H1 (cell line): ENCODE measurements at regions not wholly inside any gene's neighbourhood (a gene's known extent, or its start where the extent isn't known, plus 50 kb on each side); places are given as distances from the start of the nearest gene placed in this dataset.

Source experiments
- CTCF ChIA-PET: fragments of 300-600 bp; sonication (Branson Sonifier 250); formaldehyde crosslinking; loops from one replicate; lab custom pipeline; 2021; ENCODE audit not compliant: partially characterized antibody; lab: Charles Lee
- POLR2A ChIA-PET: fragments of 300-600 bp; sonication (Branson Sonifier 250); formaldehyde crosslinking; loops from one replicate; lab custom pipeline; 2021; ENCODE audit warnings: inconsistent platforms; ENCODE audit not compliant: partially characterized antibody; lab: Charles Lee
- DNase-seq, 2 experiments: peaks; one replicate each; pipeline versions ENCODE4 v3.0.0 to v3.0.0-alpha.2; 2010 to 2022; ENCODE audit warnings: low spot score in 2 of 2, low read depth in 1 of 2, mixed read lengths in 1 of 2
- FAIRE-seq: peaks from 2 replicates; lab custom pipeline; 2011; peaks lifted over from hg19 to GRCh38; lab: Jason Lieb, UNC
- H2AFZ ChIP-seq: 2 replicates; pipeline ENCODE4 v1.8.1; 2012; ENCODE audit warnings: low read length, inconsistent platforms
- H2AK5ac ChIP-seq: 2 replicates; pipeline ENCODE4 v1.6.1; 2013; ENCODE audit warnings: low read depth, low read length
- H2BK120ac ChIP-seq: replicated peaks from 2 replicates; pipeline ENCODE3; 2013; ENCODE audit warnings: low read depth, low read length, inconsistent platforms
- H2BK12ac ChIP-seq: 2 replicates; pipeline ENCODE4 v1.6.1; 2013; ENCODE audit warnings: low read depth, low read length
- H2BK15ac ChIP-seq: 2 replicates; pipeline ENCODE4 v1.6.1; 2013; ENCODE audit warnings: low read length
- H2BK20ac ChIP-seq: 2 replicates; pipeline ENCODE4 v1.6.1; 2013; ENCODE audit warnings: low read length
- H2BK5ac ChIP-seq: 2 replicates; pipeline ENCODE4 v1.6.1; 2013; ENCODE audit warnings: low read depth, low read length
- H3K14ac ChIP-seq: 2 replicates; pipeline ENCODE4 v1.6.1; 2013; ENCODE audit warnings: inconsistent platforms; ENCODE audit not compliant: insufficient read length
- H3K18ac ChIP-seq: 2 replicates; pipeline ENCODE4 v1.6.1; 2013; ENCODE audit warnings: low read length; ENCODE audit errors: extremely low read depth
- H3K23ac ChIP-seq: 2 replicates; pipeline ENCODE4 v1.6.1; 2013; ENCODE audit warnings: inconsistent platforms; ENCODE audit not compliant: insufficient read length
- H3K23me2 ChIP-seq: 2 replicates; pipeline ENCODE4 v1.6.1; 2013; ENCODE audit warnings: low read depth, low read length
- H3K27ac ChIP-seq: 2 replicates; pipeline ENCODE4 v1.6.1; 2011; ENCODE audit warnings: low read depth, low read length, inconsistent platforms
- H3K27me3 ChIP-seq, 4 experiments: replicated peaks in 1 of 4; 1 replicate in 1 of 4; 2 replicates in 3 of 4; pipeline versions ENCODE4 v1.6.1 to v1.8.1; 2011 to 2013; ENCODE audit warnings: low read length in 3 of 4, mild to moderate bottlenecking in 3 of 4, inconsistent platforms in 2 of 4, mixed read lengths in 2 of 4, moderate library complexity in 1 of 4; ENCODE audit not compliant: control insufficient read depth in 3 of 4, insufficient read depth in 3 of 4; ENCODE audit errors: extremely low read depth in 1 of 4
- H3K36me3 ChIP-seq, 4 experiments: 2 replicates each; pipeline versions ENCODE4 v1.6.1 to v1.8.1; 2011 to 2013; ENCODE audit warnings: mild to moderate bottlenecking in 4 of 4, low read length in 3 of 4, moderate library complexity in 2 of 4, control low read depth in 1 of 4, inconsistent platforms in 1 of 4; ENCODE audit not compliant: insufficient read depth in 4 of 4, control insufficient read depth in 2 of 4
- H3K4ac ChIP-seq: replicated peaks from 2 replicates; pipeline ENCODE3; 2013; ENCODE audit warnings: low read length, low read depth, mixed read lengths, inconsistent platforms; ENCODE audit not compliant: insufficient read length
- H3K4me1 ChIP-seq, 4 experiments: replicated peaks in 1 of 4; 1 replicate in 1 of 4; 2 replicates in 3 of 4; pipeline versions ENCODE4 v1.6.1 to v1.8.1; 2011 to 2013; ENCODE audit warnings: low read length in 3 of 4, inconsistent platforms in 2 of 4, mixed read lengths in 1 of 4; ENCODE audit not compliant: insufficient read depth in 4 of 4, control insufficient read depth in 3 of 4
- H3K4me2 ChIP-seq, 2 experiments: 2 replicates each; pipeline versions ENCODE4 v1.6.1 to v1.8.1; 2011 to 2013; ENCODE audit warnings: low read depth in 2 of 2, low read length in 2 of 2, control low read depth in 1 of 2, inconsistent platforms in 1 of 2, mild to moderate bottlenecking in 1 of 2; ENCODE audit not compliant: insufficient read depth in 1 of 2
- H3K4me3 ChIP-seq, 4 experiments: fragments of 200-600, 300-600 bp in 1 of 4; sonication (generic), shearing (Covaris generic), sonication (Bioruptor Twin) in 1 of 4; 2 replicates each; pipeline versions ENCODE4 v1.5.1 to v1.8.1; 2011 to 2016; ENCODE audit warnings: low read length in 4 of 4, low read depth in 3 of 4, control low read depth in 2 of 4, inconsistent platforms in 2 of 4, mild to moderate bottlenecking in 2 of 4, mixed read lengths in 1 of 4, moderate library complexity in 1 of 4; ENCODE audit not compliant: insufficient read depth in 2 of 4; ENCODE audit errors: extremely low read depth in 1 of 4
- H3K56ac ChIP-seq: replicated peaks from 2 replicates; pipeline ENCODE3; 2013; ENCODE audit warnings: low read depth, mild to moderate bottlenecking, mixed read lengths, low read length, inconsistent platforms; ENCODE audit not compliant: insufficient read length
- H3K79me1 ChIP-seq: 2 replicates; pipeline ENCODE4 v1.6.1; 2013; ENCODE audit warnings: low read depth, low read length, control low read depth
- H3K79me2 ChIP-seq, 2 experiments: 2 replicates each; pipeline versions ENCODE4 v1.6.1 to v1.8.1; 2012 to 2013; ENCODE audit warnings: low read length in 2 of 2, mild to moderate bottlenecking in 2 of 2, inconsistent platforms in 1 of 2; ENCODE audit not compliant: insufficient read depth in 2 of 2, control insufficient read depth in 1 of 2
- H3K9ac ChIP-seq, 4 experiments: replicated peaks in 1 of 4; 1 replicate in 1 of 4; 2 replicates in 3 of 4; pipeline versions ENCODE4 v1.6.1 to v1.8.1; 2011 to 2013; ENCODE audit warnings: low read depth in 3 of 4, low read length in 3 of 4, control low read depth in 2 of 4, mild to moderate bottlenecking in 2 of 4, moderate library complexity in 2 of 4, inconsistent platforms in 1 of 4; ENCODE audit errors: extremely low read depth in 1 of 4
- H3K9me3 ChIP-seq, 2 experiments: 2 replicates each; pipeline versions ENCODE4 v1.6.1 to v1.8.1; 2012 to 2013; ENCODE audit warnings: mild to moderate bottlenecking in 2 of 2, moderate library complexity in 2 of 2, control low read depth in 1 of 2, inconsistent platforms in 1 of 2, low read depth in 1 of 2, low read length in 1 of 2, mixed read lengths in 1 of 2; ENCODE audit not compliant: insufficient read depth in 2 of 2
- H4K20me1 ChIP-seq, 2 experiments: replicated peaks in 1 of 2; 2 replicates each; pipeline versions ENCODE3 to v1.8.1; 2011 to 2013; ENCODE audit warnings: inconsistent platforms in 2 of 2, low read length in 2 of 2, mild to moderate bottlenecking in 1 of 2; ENCODE audit not compliant: insufficient read depth in 2 of 2, control insufficient read depth in 1 of 2
- H4K5ac ChIP-seq: 2 replicates; pipeline ENCODE4 v1.6.1; 2013; ENCODE audit warnings: low read length, low read depth, mixed read lengths, inconsistent platforms; ENCODE audit not compliant: insufficient read length
- H4K8ac ChIP-seq: 2 replicates; pipeline ENCODE4 v1.8.0; 2013; ENCODE audit warnings: mild to moderate bottlenecking, moderate library complexity, low read length, inconsistent platforms; ENCODE audit not compliant: insufficient read depth; ENCODE audit errors: extremely low read depth
- H4K91ac ChIP-seq: replicated peaks from 2 replicates; pipeline ENCODE3; 2013; ENCODE audit warnings: low read length, mixed read lengths, inconsistent platforms; ENCODE audit not compliant: insufficient read length
- BACH1 ChIP-seq: IDR thresholded peaks from 2 replicates; pipeline ENCODE4 v1.6.1; 2012; ENCODE audit warnings: low read length, improper control_type of control experiment
- CHD2 ChIP-seq: IDR thresholded peaks from 2 replicates; pipeline ENCODE4 v1.6.1; 2012; ENCODE audit warnings: low read length, improper control_type of control experiment
- CTCF ChIP-seq, 3 experiments: IDR thresholded peaks; 1 replicate in 2 of 3; 2 replicates in 1 of 3; pipeline versions ENCODE4 v1.5.1 to v1.6.1; 2011; ENCODE audit warnings: low read length in 3 of 3, mild to moderate bottlenecking in 3 of 3, inconsistent platforms in 2 of 3, low read depth in 1 of 3, moderate library complexity in 1 of 3; ENCODE audit not compliant: insufficient read depth in 1 of 3; ENCODE audit errors: control extremely low read depth in 1 of 3
- EP300 ChIP-seq, 2 experiments: IDR thresholded peaks; 1 replicate in 1 of 2; 2 replicates in 1 of 2; pipeline ENCODE4 v1.6.1; 2011 to 2012; ENCODE audit warnings: low read depth in 2 of 2, low read length in 2 of 2, mild to moderate bottlenecking in 2 of 2, borderline replicate concordance in 1 of 2, inconsistent platforms in 1 of 2, moderate library complexity in 1 of 2
- POLR2A ChIP-seq, 2 experiments: IDR thresholded peaks; 1 replicate in 1 of 2; 2 replicates in 1 of 2; pipeline ENCODE4 v1.6.1; 2011; ENCODE audit warnings: low read depth in 2 of 2, low read length in 2 of 2, mild to moderate bottlenecking in 2 of 2; ENCODE audit errors: control extremely low read depth in 1 of 2
- RAD21 ChIP-seq, 2 experiments: IDR thresholded peaks in 1 of 2; conservative IDR thresholded peaks in 1 of 2; 2 replicates each; pipeline ENCODE4 v1.6.1; 2011; ENCODE audit warnings: low read depth in 2 of 2, low read length in 2 of 2, improper control_type of control experiment in 1 of 2, inconsistent platforms in 1 of 2, mild to moderate bottlenecking in 1 of 2, moderate library complexity in 1 of 2
- TEAD4 ChIP-seq: IDR thresholded peaks from 2 replicates; pipeline ENCODE4 v1.6.1; 2012; ENCODE audit warnings: low read depth, low read length, inconsistent platforms, mixed read lengths
- WGBS, 2 experiments: shearing (Covaris generic) in 1 of 2; methylation state at CpG; one replicate each; pipeline versions ENCODE4 v1.1.6 to v1.1.7; 2013 to 2015; ENCODE audit warnings: low lambda C conversion rate in 2 of 2, mixed read lengths in 2 of 2, inconsistent platforms in 1 of 2, low coverage in 1 of 2, missing lambda C conversion rate in 1 of 2; ENCODE audit not compliant: insufficient replicate concordance in 2 of 2, insufficient coverage in 1 of 2, insufficient read length in 1 of 2; ENCODE audit errors: extremely low coverage in 1 of 2, missing lambda C conversion rate in 1 of 2; 5-methylcytosine and 5-hydroxymethylcytosine counted together
- TF ChIP-seq, protein P1 (sequence below): IDR thresholded peaks from 2 replicates; pipeline ENCODE4 v1.6.1; 2012; ENCODE audit warnings: inconsistent platforms

- DNase-seq = peak in 1 of 2 experiments; percentile 92
- Histone ChIP-seq H2BK120ac (no peak overlapping the region), H3K14ac (no peak overlapping the region), H3K36me3 (no peaks in the 10 kb centered on the region), H2BK20ac (no peak overlapping the region), H3K56ac (no peak overlapping the region), H3K4me3 (no peak overlapping the region), H4K91ac (peak overlapping the region; percentile 61), H3K4me1 (peaks cover 1 to 8% (median 4%) of the 10 kb centered on the region in 4 experiments), H3K27me3 (peaks cover 0 to 2% (median 0%) of the 10 kb centered on the region in 4 experiments; a peak in 2 of 7 replicates), H3K79me2 (no peaks in the 10 kb centered on the region), H3K27ac (no peak overlapping the region), H3K23ac (no peak overlapping the region), H2AK5ac (no peak overlapping the region), H4K20me1 (no peaks in the 10 kb centered on the region), H3K18ac (0 out of 2 replicates have a peak overlapping the region, but pooled peaks have one; percentile 15), H4K8ac (no peak overlapping the region; the same call in 1 of the 2 replicates), H2BK12ac (no peak overlapping the region), H2BK15ac (no peak overlapping the region), H2BK5ac (no peak overlapping the region), H3K9me3 (no peaks in the 10 kb centered on the region), H4K5ac (peak overlapping the region; percentile 10), H3K23me2 (no peaks in the 10 kb centered on the region), H2AFZ (no peak overlapping the region), H3K9ac (no peak overlapping the region), H3K79me1 (no peaks in the 10 kb centered on the region), H3K4me2 (peak overlapping the region in 1 of 2 experiments; percentile 8; a peak in 1 of 4 replicates), H3K4ac (no peak overlapping the region)
- POLR2A ChIA-PET = interaction anchor here (1.6 kb wide), 1 partner anchor 27 kb away, joined by 4 read pairs; no protein-coding TSS in a partner anchor
- peak; percentile 24 for FAIRE-seq
- CTCF ChIA-PET = interaction anchor here (0.6 to 3.9 kb wide), 43 partner anchors 9 to 870 kb away, joined by 3 to 24 read pairs (median 4); no protein-coding TSS in a partner anchor
- WGBS, 2 experiments = 60% methylated on average over 28 of the region's 29 CpGs; no CpG with 5 or more reads in 1 of the 2 experiments
- TF ChIP-seq BACH1 (no peak), POLR2A (IDR thresholded peaks at IDR 0.05; ENCODE audit: control extremely low read depth in 1 of 2, low read depth in 2 of 2, low read length in 2 of 2) (no peak), EP300 (IDR thresholded peaks at IDR 0.05; ENCODE audit: borderline replicate concordance in 1 of 2, low read depth in 2 of 2, low read length in 2 of 2) (no peak), CHD2 (no peak), RAD21 (IDR thresholded peaks at IDR 0.05 in 1 of 2, conservative IDR thresholded peaks at IDR 0.05 in 1 of 2; ENCODE audit: low read depth in 2 of 2, low read length in 2 of 2) (peak; percentile 59 to 63), CTCF (IDR thresholded peaks at IDR 0.05; ENCODE audit: control extremely low read depth in 1 of 3, insufficient read depth in 1 of 3, low read depth in 1 of 3, low read length in 3 of 3) (peak; percentile 64 to 88 (median 84)), TEAD4 (0 out of 2 replicates have a peak, but pooled peaks have one; percentile 19)
- TF ChIP-seq, protein P1, sequence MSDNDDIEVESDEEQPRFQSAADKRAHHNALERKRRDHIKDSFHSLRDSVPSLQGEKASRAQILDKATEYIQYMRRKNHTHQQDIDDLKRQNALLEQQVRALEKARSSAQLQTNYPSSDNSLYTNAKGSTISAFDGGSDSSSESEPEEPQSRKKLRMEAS = peak; percentile 29; the same call in 1 of the 2 replicates
Observed at GRCh38 chr16:86761111-86762031, 183.0 kb downstream of the FOXL1 start.
